Endothelial cell of umbilical vein (primary cell): ENCODE measurements at regions not wholly inside any gene's neighbourhood (a gene's known extent, or its start where the extent isn't known, plus 50 kb on each side); places are given as distances from the start of the nearest gene placed in this dataset.

ENCODE experiments used
- BruUV-seq: library from RNA; stranded (reverse); fragments of 400-500 nt; replicated peaks from 2 replicates; lab custom pipeline; 2021; lab: Mats Ljungman, UMichigan
- CTCF ChIA-PET: fragments of 300-600, 350-600 bp; sonication (Branson Sonifier 250); formaldehyde crosslinking; loops from one replicate; lab custom pipeline; 2021; ENCODE audit warnings: antibody characterized with exemption, inconsistent platforms; lab: Charles Lee
- POLR2A ChIA-PET: fragments of 300-600, 350-600 bp; sonication (Branson Sonifier 250); formaldehyde crosslinking; loops from one replicate; lab custom pipeline; 2021; ENCODE audit warnings: antibody characterized with exemption, inconsistent platforms; lab: Charles Lee
- DNase-seq: peaks from one replicate; pipeline ENCODE4 v3.0.0-alpha.2; 2011; ENCODE audit warnings: low read depth, low spot score
- FAIRE-seq: peaks from 2 replicates; lab custom pipeline; 2011; peaks lifted over from hg19 to GRCh38; lab: Jason Lieb, UNC
- H2AFZ ChIP-seq: 2 replicates; pipeline ENCODE4 v1.6.0; 2012; ENCODE audit warnings: low read depth, low read length, control low read depth, inconsistent platforms
- H3K27ac ChIP-seq: 2 replicates; pipeline ENCODE4 v1.5.1; 2011; ENCODE audit warnings: low read depth, mild to moderate bottlenecking, control low read depth, low read length, moderate library complexity; ENCODE audit not compliant: insufficient read depth
- H3K27me3 ChIP-seq, 2 experiments: 2 replicates each; pipeline versions ENCODE4 v1.6.0 to v1.6.1; 2011; ENCODE audit warnings: low read length in 2 of 2, mixed read lengths in 1 of 2; ENCODE audit not compliant: control insufficient read depth in 2 of 2, insufficient read depth in 2 of 2
- H3K36me3 ChIP-seq, 2 experiments: 2 replicates in 1 of 2; 3 replicates in 1 of 2; pipeline ENCODE4 v1.5.1; 2011; ENCODE audit warnings: low read length in 2 of 2, mild to moderate bottlenecking in 1 of 2, moderate library complexity in 1 of 2; ENCODE audit not compliant: control insufficient read depth in 2 of 2, insufficient read depth in 2 of 2; ENCODE audit errors: extremely low read depth in 1 of 2
- H3K4me1 ChIP-seq: 3 replicates; pipeline ENCODE4 v1.5.1; 2011; ENCODE audit warnings: mild to moderate bottlenecking, low read length; ENCODE audit not compliant: control insufficient read depth, insufficient read depth; ENCODE audit errors: extremely low read depth
- H3K4me2 ChIP-seq: 2 replicates; pipeline ENCODE4 v1.6.1; 2011; ENCODE audit warnings: low read length, control low read depth, mixed read lengths; ENCODE audit not compliant: insufficient read depth
- H3K4me3 ChIP-seq, 3 experiments: fragments of 200-600 bp in 1 of 3; sonication (generic), shearing (Covaris generic) in 1 of 3; replicated peaks in 1 of 3; 2 replicates each; pipeline ENCODE4 v1.5.1; 2011 to 2016; ENCODE audit warnings: control low read depth in 3 of 3, low read length in 3 of 3, mild to moderate bottlenecking in 2 of 3, inconsistent platforms in 1 of 3, low read depth in 1 of 3, moderate library complexity in 1 of 3; ENCODE audit not compliant: insufficient read depth in 1 of 3
- H3K79me2 ChIP-seq: 2 replicates; pipeline ENCODE4 v1.6.0; 2012; ENCODE audit warnings: low read length, inconsistent platforms; ENCODE audit not compliant: control insufficient read depth, insufficient read depth
- H3K9ac ChIP-seq: replicated peaks from 2 replicates; pipeline ENCODE3; 2011; ENCODE audit warnings: low read length, control low read depth; ENCODE audit not compliant: insufficient read depth; ENCODE audit errors: extremely low read depth
- H3K9me1 ChIP-seq: replicated peaks from 3 replicates; pipeline ENCODE4 v1.6.0; 2011; ENCODE audit warnings: mild to moderate bottlenecking, low read length; ENCODE audit not compliant: control insufficient read depth, insufficient read depth; ENCODE audit errors: extremely low read depth
- H3K9me3 ChIP-seq: replicated peaks from 2 replicates; pipeline ENCODE4 v1.5.1; 2012; ENCODE audit warnings: low read length, inconsistent platforms; ENCODE audit not compliant: control insufficient read depth, insufficient read depth
- H4K20me1 ChIP-seq: replicated peaks from 2 replicates; pipeline ENCODE3; 2011; ENCODE audit warnings: mild to moderate bottlenecking, low read length; ENCODE audit not compliant: control insufficient read depth, insufficient read depth; ENCODE audit errors: extremely low read depth
- CTCF ChIP-seq, 2 donors: IDR thresholded peaks; 1 replicate in 1 of 2; 2 replicates in 1 of 2; pipeline ENCODE4 v1.5.1; 2011; ENCODE audit warnings: low read length in 2 of 2, mild to moderate bottlenecking in 2 of 2, moderate library complexity in 2 of 2, control low read depth in 1 of 2, inconsistent platforms in 1 of 2, low read depth in 1 of 2; ENCODE audit not compliant: insufficient read depth in 1 of 2; ENCODE audit errors: extremely low read depth in 1 of 2
- EZH2 ChIP-seq: IDR thresholded peaks from 2 replicates; pipeline ENCODE4 v1.6.1; 2012; ENCODE audit warnings: borderline replicate concordance, low read depth, mild to moderate bottlenecking, moderate library complexity, low read length, inconsistent platforms; ENCODE audit not compliant: severe bottlenecking
- FOS ChIP-seq: IDR thresholded peaks from 2 replicates; pipeline ENCODE4 v1.6.1; 2011; ENCODE audit warnings: mild to moderate bottlenecking, low read length, moderate library complexity, borderline replicate concordance; ENCODE audit not compliant: insufficient read depth
- GATA2 ChIP-seq: IDR thresholded peaks from 2 replicates; pipeline ENCODE4 v1.7.0; 2011; ENCODE audit warnings: low read depth, mild to moderate bottlenecking, moderate library complexity, mixed read lengths, low read length; ENCODE audit not compliant: insufficient read length, insufficient read depth
- JUN ChIP-seq: IDR thresholded peaks from 2 replicates; pipeline ENCODE4 v1.6.1; 2011; ENCODE audit warnings: borderline replicate concordance, low read depth; ENCODE audit not compliant: insufficient read length, insufficient read depth
- MYC ChIP-seq: IDR thresholded peaks from one replicate; pipeline ENCODE4 v1.6.1; 2011; ENCODE audit warnings: mild to moderate bottlenecking, low read depth, low read length
- POLR2A ChIP-seq: IDR thresholded peaks from 2 replicates; pipeline ENCODE4 v1.6.1; 2012; ENCODE audit warnings: low read depth, mild to moderate bottlenecking, control low read depth, low read length
- POLR2AphosphoS5 ChIP-seq: IDR thresholded peaks from 2 replicates; pipeline ENCODE4 v1.6.1; 2012; ENCODE audit warnings: low read depth, mild to moderate bottlenecking, control low read depth, low read length, moderate library complexity; ENCODE audit not compliant: insufficient read depth
- dilution Hi-C: fragments of 300-500 bp; cut with MboI; formaldehyde crosslinking; loops from one replicate; pipeline ENCODE4 v1.15.0; 2019; ENCODE audit warnings: low sequenced_read_pairs; ENCODE audit not compliant: extremely low pct_ligation_motif_present
- intact Hi-C: fragments of 100-400 bp; cut with micrococcal nuclease; formaldehyde crosslinking; loops from one replicate; pipeline ENCODE4 v1.10.0; 2022
- TF ChIP-seq, protein P1 (sequence below): IDR thresholded peaks from 2 replicates; pipeline ENCODE4 v1.6.1; 2011; ENCODE audit not compliant: insufficient read depth, insufficient read length

DNA sequence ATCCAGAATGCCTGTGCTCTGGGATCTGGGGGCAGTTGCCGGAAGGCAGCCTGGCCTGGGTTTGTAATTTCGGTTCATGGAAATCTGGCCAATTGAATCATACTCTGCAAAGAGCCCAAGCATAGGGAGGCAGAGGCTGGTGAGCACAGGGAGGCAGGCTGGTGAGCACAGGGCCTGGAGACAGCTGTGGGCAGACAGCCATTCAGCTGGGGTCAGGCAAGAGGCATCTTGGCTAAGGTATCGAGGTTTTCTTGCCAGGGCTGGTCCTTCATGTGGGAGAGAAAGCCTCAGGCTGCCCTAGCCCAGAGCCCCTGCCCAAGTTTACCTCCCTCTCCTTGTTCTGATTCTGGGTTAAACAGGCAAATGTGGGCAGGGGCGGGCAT, 63.7 kb upstream of the BAIAP2L1 start:
- H3K9me3 ChIP-seq: no peaks in the 10 kb centered on the region
- TF ChIP-seq POLR2AphosphoS5: no peak
- TF ChIP-seq POLR2A: no peak
- no peak for TF ChIP-seq EZH2
- TF ChIP-seq JUN: no peak
- TF ChIP-seq, protein P1, sequence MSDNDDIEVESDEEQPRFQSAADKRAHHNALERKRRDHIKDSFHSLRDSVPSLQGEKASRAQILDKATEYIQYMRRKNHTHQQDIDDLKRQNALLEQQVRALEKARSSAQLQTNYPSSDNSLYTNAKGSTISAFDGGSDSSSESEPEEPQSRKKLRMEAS: no peak
- TF ChIP-seq FOS: no peak
- TF ChIP-seq GATA2: no peak
- TF ChIP-seq CTCF (IDR thresholded peaks at IDR 0.05; ENCODE audit: extremely low read depth in 1 of 2, insufficient read depth in 1 of 2, low read depth in 1 of 2, low read length in 2 of 2): no peak
- no peak for TF ChIP-seq MYC
- H4K20me1 ChIP-seq: no peaks in the 10 kb centered on the region
- POLR2A ChIA-PET: no interaction called here
- H3K27me3 ChIP-seq: no peaks in the 10 kb centered on the region
- dilution Hi-C loops: no loop called here
- H3K27ac ChIP-seq: no peak overlapping the region
- no peak for FAIRE-seq
- no peak overlapping the region for H3K9ac ChIP-seq
- H3K79me2 ChIP-seq: no peaks in the 10 kb centered on the region
- intact Hi-C loops: no loop called here
- H3K4me1 ChIP-seq: no peaks in the 10 kb centered on the region
- no peaks in the 10 kb centered on the region for H3K9me1 ChIP-seq
- CTCF ChIA-PET: no interaction called here
- H3K36me3 ChIP-seq: no peaks in the 10 kb centered on the region
- no peak overlapping the region for H3K4me2 ChIP-seq
- DNase-seq: no peak
- BruUV-seq: no TSS peak
- H2AFZ ChIP-seq: no peak overlapping the region
- H3K4me3 ChIP-seq: no peak overlapping the region
